Right lobe of liver (tissue), 4 donors: ENCODE measurements at regions not wholly inside any gene's neighbourhood (a gene's known extent, or its start where the extent isn't known, plus 50 kb on each side); places are given as distances from the start of the nearest gene placed in this dataset.

Experiments
- CTCF ChIP-seq, 4 donors: fragments of 200-600 bp in 3 of 4; fragments of 450-650 bp in 1 of 4; IDR thresholded peaks; one replicate each; pipeline versions ENCODE4 v1.5.1 to v1.8.0; 2016 to 2022; ENCODE audit warnings: antibody characterized with exemption in 4 of 4, mild to moderate bottlenecking in 2 of 4
- POLR2A ChIP-seq: fragments of 450-650 bp; IDR thresholded peaks from one replicate; pipeline ENCODE4 v1.6.1; 2017; ENCODE audit warnings: antibody characterized with exemption, mild to moderate bottlenecking
- donor health status: DM: no; HTN: no; CAD: no.
- donor health status: DM: no; HTN: no; CAD: no.
- donor health status: DM: no; HTN: yes; CAD: no.

DNA sequence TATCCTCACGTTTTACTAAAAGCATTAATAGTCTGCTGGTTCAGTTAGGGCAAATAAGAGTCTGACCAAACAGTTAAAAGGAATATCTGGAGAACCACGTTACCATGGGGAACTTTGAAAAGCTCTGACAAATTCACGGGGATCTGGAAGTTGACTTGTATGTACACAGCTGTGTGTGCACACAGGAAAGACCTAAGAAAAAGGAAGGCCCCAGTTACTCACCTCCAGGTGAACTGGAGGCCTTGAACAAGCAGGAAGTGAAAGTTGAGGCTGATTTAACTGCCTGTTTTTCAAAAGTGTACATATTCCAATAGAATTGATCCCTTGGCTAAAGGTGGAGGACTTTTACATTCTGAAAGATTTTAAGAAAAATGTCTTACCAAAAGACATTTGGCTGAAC lies 1891.6 kb upstream of the PCDH20 start:
- TF ChIP-seq POLR2A = no peak
- no peak for TF ChIP-seq CTCF (IDR thresholded peaks at IDR 0.05)
